ENCODE measurements at regions not wholly inside any gene's neighbourhood (a gene's known extent, or its start where the extent isn't known, plus 50 kb on each side); places are given as distances from the start of the nearest gene placed in this dataset.
"Not testable (repeated sequence)": the region's sequence is repeated elsewhere in the genome, so short reads cannot be mapped to it uniquely, and the experiment has no call there.

GRCh38 chr5:162607879-162608278 is 540.3 kb downstream of the GABRG2 start:
- Mint-ChIP-seq H3K9me3 (ENCODE audit: low read depth) (peaks cover 13% of the 10 kb centered on the region), H3K36me3 (ENCODE audit: low read depth) (no peaks in the 10 kb centered on the region), H3K27me3 (ENCODE audit: low read depth) (no peaks in the 10 kb centered on the region), H3K4me3 (ENCODE audit: unreplicated experiment) (no peak overlapping the region), H3K4me1 (ENCODE audit: low read depth) (no peaks in the 10 kb centered on the region), H3K27ac (ENCODE audit: unreplicated experiment) (no peak overlapping the region)
- DNase-seq (ENCODE audit: low spot score), result no peak
- TF ChIP-seq, protein P1, sequence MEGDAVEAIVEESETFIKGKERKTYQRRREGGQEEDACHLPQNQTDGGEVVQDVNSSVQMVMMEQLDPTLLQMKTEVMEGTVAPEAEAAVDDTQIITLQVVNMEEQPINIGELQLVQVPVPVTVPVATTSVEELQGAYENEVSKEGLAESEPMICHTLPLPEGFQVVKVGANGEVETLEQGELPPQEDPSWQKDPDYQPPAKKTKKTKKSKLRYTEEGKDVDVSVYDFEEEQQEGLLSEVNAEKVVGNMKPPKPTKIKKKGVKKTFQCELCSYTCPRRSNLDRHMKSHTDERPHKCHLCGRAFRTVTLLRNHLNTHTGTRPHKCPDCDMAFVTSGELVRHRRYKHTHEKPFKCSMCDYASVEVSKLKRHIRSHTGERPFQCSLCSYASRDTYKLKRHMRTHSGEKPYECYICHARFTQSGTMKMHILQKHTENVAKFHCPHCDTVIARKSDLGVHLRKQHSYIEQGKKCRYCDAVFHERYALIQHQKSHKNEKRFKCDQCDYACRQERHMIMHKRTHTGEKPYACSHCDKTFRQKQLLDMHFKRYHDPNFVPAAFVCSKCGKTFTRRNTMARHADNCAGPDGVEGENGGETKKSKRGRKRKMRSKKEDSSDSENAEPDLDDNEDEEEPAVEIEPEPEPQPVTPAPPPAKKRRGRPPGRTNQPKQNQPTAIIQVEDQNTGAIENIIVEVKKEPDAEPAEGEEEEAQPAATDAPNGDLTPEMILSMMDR (IDR thresholded peaks at IDR 0.05), result peak; percentile 52

- not testable (repeated sequence) for H3K27ac Mint-ChIP-seq (ENCODE audit: unreplicated experiment); DNase-seq (ENCODE audit: low spot score); H3K4me3 Mint-ChIP-seq (ENCODE audit: unreplicated experiment); H3K4me1 Mint-ChIP-seq (ENCODE audit: low read depth); H3K27me3 Mint-ChIP-seq (ENCODE audit: low read depth); H3K36me3 Mint-ChIP-seq (ENCODE audit: low read depth)
- peaks cover 28% of the 10 kb centered on the region for H3K9me3 Mint-ChIP-seq (ENCODE audit: low read depth)
Observed at GRCh38 chr5:162621726-162622263, 554.2 kb downstream of the GABRG2 start.

GRCh38 chr5:162624110-162624509 is 556.5 kb downstream of the GABRG2 start:
- Mint-ChIP-seq H3K27me3 (ENCODE audit: low read depth) (no peaks in the 10 kb centered on the region), H3K27ac (ENCODE audit: unreplicated experiment) (no peak overlapping the region), H3K36me3 (ENCODE audit: low read depth) (no peaks in the 10 kb centered on the region), H3K4me3 (ENCODE audit: unreplicated experiment) (no peak overlapping the region), H3K4me1 (ENCODE audit: low read depth) (no peaks in the 10 kb centered on the region), H3K9me3 (ENCODE audit: low read depth) (peaks cover 40% of the 10 kb centered on the region)
- TF ChIP-seq, protein P1 (IDR thresholded peaks at IDR 0.05), result no peak
- no peak for DNase-seq (ENCODE audit: low spot score)

- H3K27me3 Mint-ChIP-seq (ENCODE audit: low read depth), result no peaks in the 10 kb centered on the region
Observed at GRCh38 chr5:162637481-162637880, 569.9 kb downstream of the GABRG2 start.

GRCh38 chr5:162638849-162639248 is 571.3 kb downstream of the GABRG2 start:
- H3K9me3 Mint-ChIP-seq (ENCODE audit: low read depth), result peaks cover 41% of the 10 kb centered on the region
- no peaks in the 10 kb centered on the region for H3K4me1 Mint-ChIP-seq (ENCODE audit: low read depth)
- H3K4me3 Mint-ChIP-seq (ENCODE audit: unreplicated experiment), result no peak overlapping the region
- no peaks in the 10 kb centered on the region for H3K36me3 Mint-ChIP-seq (ENCODE audit: low read depth)
- H3K27ac Mint-ChIP-seq (ENCODE audit: unreplicated experiment), result no peak overlapping the region
- no peak for DNase-seq (ENCODE audit: low spot score)
- no peaks in the 10 kb centered on the region for H3K27me3 Mint-ChIP-seq (ENCODE audit: low read depth)
- TF ChIP-seq, protein P1 (IDR thresholded peaks at IDR 0.05), result no peak

More at GRCh38 chr5:162637481-162637880, 569.9 kb downstream of the GABRG2 start:
- no peak overlapping the region for H3K4me3 Mint-ChIP-seq (ENCODE audit: unreplicated experiment)
- no peaks in the 10 kb centered on the region for H3K4me1 Mint-ChIP-seq (ENCODE audit: low read depth)
- no peak overlapping the region for H3K27ac Mint-ChIP-seq (ENCODE audit: unreplicated experiment)
- TF ChIP-seq, protein P1 (IDR thresholded peaks at IDR 0.05), result no peak
- H3K9me3 Mint-ChIP-seq (ENCODE audit: low read depth), result peaks cover 45% of the 10 kb centered on the region
- H3K36me3 Mint-ChIP-seq (ENCODE audit: low read depth), result no peaks in the 10 kb centered on the region
- no peak for DNase-seq (ENCODE audit: low spot score)

GRCh38 chr5:162641142-162641813 is 573.7 kb downstream of the GABRG2 start:
- Mint-ChIP-seq H3K27ac (ENCODE audit: unreplicated experiment) (no peak overlapping the region), H3K9me3 (ENCODE audit: low read depth) (peaks cover 33% of the 10 kb centered on the region), H3K4me1 (ENCODE audit: low read depth) (no peaks in the 10 kb centered on the region), H3K27me3 (ENCODE audit: low read depth) (no peaks in the 10 kb centered on the region), H3K4me3 (ENCODE audit: unreplicated experiment) (no peak overlapping the region), H3K36me3 (ENCODE audit: low read depth) (no peaks in the 10 kb centered on the region)
- DNase-seq (ENCODE audit: low spot score), result no peak
- TF ChIP-seq, protein P1 (IDR thresholded peaks at IDR 0.05), result no peak

All from chondrocyte (in vitro differentiated cells).